Lower lobe of right lung (tissue), 2 donors: ENCODE measurements at regions not wholly inside any gene's neighbourhood (a gene's known extent, or its start where the extent isn't known, plus 50 kb on each side); places are given as distances from the start of the nearest gene placed in this dataset.

ENCODE experiments used
- ATAC-seq, 2 donors: fragments of 200-7000 bp; cut with Tn5 transposase; one replicate each; pipeline ENCODE4 v1.9.1; 2020 to 2022; ENCODE audit warnings: mild to moderate bottlenecking in 2 of 2, moderate library complexity in 2 of 2
- DNase-seq: peaks from one replicate; pipeline ENCODE4 v3.0.0-alpha.2; 2020
- H3K27ac ChIP-seq: fragments of 200-600 bp; one replicate; pipeline ENCODE4 v1.8.0; 2022
- H3K27me3 ChIP-seq: fragments of 200-600 bp; one replicate; pipeline ENCODE4 v1.8.0; 2022; ENCODE audit warnings: low read depth
- H3K36me3 ChIP-seq: fragments of 200-600 bp; one replicate; pipeline ENCODE4 v1.8.0; 2022; ENCODE audit warnings: mild to moderate bottlenecking
- H3K4me1 ChIP-seq: fragments of 200-600 bp; one replicate; pipeline ENCODE4 v1.8.0; 2022
- H3K4me3 ChIP-seq: fragments of 200-600 bp; one replicate; pipeline ENCODE4 v1.8.0; 2022; ENCODE audit warnings: mild to moderate bottlenecking
- H3K9me3 ChIP-seq: fragments of 200-600 bp; one replicate; pipeline ENCODE4 v1.8.0; 2022
- CTCF ChIP-seq: fragments of 200-600 bp; IDR thresholded peaks from one replicate; pipeline ENCODE4 v1.8.0; 2022; ENCODE audit warnings: antibody characterized with exemption, mild to moderate bottlenecking
- intact Hi-C: fragments of 100-400 bp; cut with DNase I; formaldehyde crosslinking; loops from one replicate; pipeline ENCODE4 v1.11.0; 2022
- donor health status: DM: no; HTN: yes; CAD: no; lungs with severe emphysema.

DNA sequence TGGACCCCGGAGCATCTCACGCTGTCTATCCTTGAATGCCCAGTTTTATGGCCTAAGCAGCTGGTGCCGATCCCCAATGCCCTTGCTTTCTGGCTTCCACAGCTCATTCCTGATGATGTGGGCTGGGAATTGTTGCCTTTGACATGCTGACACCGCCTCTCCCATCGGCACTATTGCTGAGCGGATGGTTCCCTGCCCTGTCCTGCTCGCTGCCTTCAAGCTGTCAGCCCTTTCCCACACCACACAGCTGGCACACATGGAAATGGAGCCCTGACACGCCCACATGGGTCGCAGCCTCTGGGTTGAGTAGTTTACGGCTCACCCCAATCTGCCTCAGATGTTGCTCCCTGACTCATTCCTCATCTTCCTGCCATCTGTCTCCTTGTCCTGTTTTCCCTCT, 110.2 kb upstream of the SESN3 start:
- DNase-seq (peak; percentile 51), ATAC-seq (peak; percentile 20 to 27)
- H3K27me3 ChIP-seq: no peaks in the 10 kb centered on the region
- peaks cover 35% of the 10 kb centered on the region for H3K4me1 ChIP-seq
- no peaks in the 10 kb centered on the region for H3K9me3 ChIP-seq
- intact Hi-C loops: no loop called here
- no peak overlapping the region for H3K27ac ChIP-seq
- no peak overlapping the region for H3K4me3 ChIP-seq
- TF ChIP-seq CTCF: no peak
- no peaks in the 10 kb centered on the region for H3K36me3 ChIP-seq

GRCh38 chr11:95339086-95339901, 108.3 kb upstream of the SESN3 start:
- H3K4me3 ChIP-seq: no peak overlapping the region
- no peak for TF ChIP-seq CTCF
- H3K4me1 ChIP-seq: peaks cover 35% of the 10 kb centered on the region
- H3K9me3 ChIP-seq: no peaks in the 10 kb centered on the region
- ATAC-seq (no peak), DNase-seq (no peak)
- H3K36me3 ChIP-seq: no peaks in the 10 kb centered on the region
- H3K27me3 ChIP-seq: no peaks in the 10 kb centered on the region
- intact Hi-C loops: no loop called here
- H3K27ac ChIP-seq: peak overlapping the region; percentile 85

DNA sequence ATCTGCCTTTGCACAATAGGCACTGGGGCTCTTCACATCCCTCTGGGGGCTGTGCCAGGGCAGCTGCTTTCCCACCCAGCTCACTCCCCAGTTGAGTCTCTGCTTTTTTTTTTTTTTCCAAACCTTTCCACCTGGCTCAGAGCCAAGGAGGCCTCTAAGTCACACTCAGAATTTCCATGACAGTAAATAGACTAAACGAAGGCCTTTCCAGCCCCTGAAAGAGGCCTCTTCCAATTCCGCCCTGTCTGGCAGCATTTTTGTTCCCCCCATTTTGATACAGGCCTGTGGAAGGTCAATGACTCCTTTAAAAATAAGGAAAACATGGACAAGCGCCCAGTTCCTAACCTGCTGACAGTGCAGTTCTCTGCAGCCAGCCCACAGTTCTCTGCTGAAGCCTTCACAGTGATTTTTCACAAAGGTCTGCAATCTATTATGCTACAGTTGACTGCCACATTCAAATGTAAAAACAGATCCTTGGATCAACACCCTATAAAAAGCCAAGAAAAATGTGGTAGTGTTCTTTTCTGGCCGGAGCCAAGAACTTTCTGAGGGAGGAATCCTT, 107.5 kb upstream of the SESN3 start:
- Histone ChIP-seq H3K36me3 (no peaks in the 10 kb centered on the region), H3K27ac (peak overlapping the region; percentile 85), H3K4me1 (peaks cover 35% of the 10 kb centered on the region), H3K9me3 (no peaks in the 10 kb centered on the region), H3K4me3 (no peak overlapping the region), H3K27me3 (no peaks in the 10 kb centered on the region)
- DNase-seq: peak; percentile 66
- peak; percentile 66 to 82 for ATAC-seq
- intact Hi-C loops: no loop called here
- no peak for TF ChIP-seq CTCF

- DNase-seq: no peak
- Histone ChIP-seq H3K9me3 (no peaks in the 10 kb centered on the region), H3K4me3 (no peak overlapping the region), H3K27ac (peak overlapping the region; percentile 85), H3K36me3 (no peaks in the 10 kb centered on the region), H3K4me1 (peaks cover 35% of the 10 kb centered on the region), H3K27me3 (no peaks in the 10 kb centered on the region)
- ATAC-seq: peak; percentile 76 to 89
- intact Hi-C loops: no loop called here
- TF ChIP-seq CTCF: no peak
These were observed 107.0 kb upstream of the SESN3 start for GRCh38 chr11:95337972-95338429.

GRCh38 chr11:95337175-95337957, 106.4 kb upstream of the SESN3 start:
- no peak for TF ChIP-seq CTCF
- H3K27ac ChIP-seq: peak overlapping the region; percentile 85
- H3K27me3 ChIP-seq: no peaks in the 10 kb centered on the region
- peaks cover 35% of the 10 kb centered on the region for H3K4me1 ChIP-seq
- H3K9me3 ChIP-seq: no peaks in the 10 kb centered on the region
- peak; percentile 60 to 61 for ATAC-seq
- intact Hi-C loops: no loop called here
- H3K4me3 ChIP-seq: no peak overlapping the region
- H3K36me3 ChIP-seq: no peaks in the 10 kb centered on the region
- peak; percentile 68 for DNase-seq
